SK-N-SH (cell line): ENCODE measurements at regions not wholly inside any gene's neighbourhood (a gene's known extent, or its start where the extent isn't known, plus 50 kb on each side); places are given as distances from the start of the nearest gene placed in this dataset.

Experiments used
- CTCF ChIA-PET: fragments of 300-600, 350-600 bp; formaldehyde crosslinking; extraction: SDS; loops from one replicate; lab custom pipeline; 2021; lab: Yijun Ruan, JAX
- POLR2A ChIA-PET: fragments of 350-600 bp; sonication (Branson Sonifier 250); formaldehyde crosslinking; extraction: SDS; loops from one replicate; lab custom pipeline; 2020; ENCODE audit warnings: antibody characterized with exemption, inconsistent platforms; lab: Yijun Ruan, JAX
- DNase-seq: peaks from one replicate; pipeline ENCODE4 v3.0.0; 2012
- H2AFZ ChIP-seq: fragments of 200-600 bp; sonication (generic); 2 replicates; pipeline ENCODE4 v1.8.1; 2016; ENCODE audit warnings: antibody characterized with exemption, mild to moderate bottlenecking, low read depth
- H3F3A ChIP-seq: fragments of 200-600 bp; sonication (generic); replicated peaks from 2 replicates; pipeline ENCODE3; 2016; ENCODE audit warnings: antibody characterized with exemption, mild to moderate bottlenecking; ENCODE audit not compliant: insufficient read depth
- H3K27ac ChIP-seq, 2 experiments: fragments of 200-500 bp in 1 of 2; fragments of 200-600 bp in 1 of 2; sonication (Bioruptor generic) in 1 of 2; sonication (generic), shearing (Covaris generic) in 1 of 2; 2 replicates each; pipeline versions ENCODE4 v1.5.1 to v1.6.1; 2014 to 2016; ENCODE audit warnings: low read depth in 2 of 2, inconsistent platforms in 1 of 2, low read length in 1 of 2, mild to moderate bottlenecking in 1 of 2, mixed read lengths in 1 of 2
- H3K27me3 ChIP-seq: fragments of 200-600 bp; sonication (generic), shearing (Covaris generic); 2 replicates; pipeline ENCODE4 v1.6.1; 2016; ENCODE audit warnings: mixed run types; ENCODE audit not compliant: insufficient read depth
- H3K36me3 ChIP-seq, 2 experiments: fragments of 200-500 bp in 1 of 2; fragments of 200-600 bp in 1 of 2; sonication (Bioruptor generic) in 1 of 2; sonication (generic) in 1 of 2; replicated peaks in 1 of 2; 2 replicates each; pipeline versions ENCODE3 to v1.5.1; 2014 to 2016; ENCODE audit warnings: low read length in 1 of 2, mild to moderate bottlenecking in 1 of 2; ENCODE audit not compliant: insufficient read depth in 2 of 2, control insufficient read depth in 1 of 2
- H3K4me1 ChIP-seq, 2 experiments: fragments of 200-500 bp in 1 of 2; fragments of 200-600 bp in 1 of 2; sonication (Bioruptor generic) in 1 of 2; sonication (generic), shearing (Covaris generic) in 1 of 2; 2 replicates each; pipeline versions ENCODE4 v1.5.1 to v1.6.1; 2014 to 2016; ENCODE audit warnings: low read depth in 1 of 2, low read length in 1 of 2, mixed run types in 1 of 2; ENCODE audit not compliant: insufficient read depth in 2 of 2, control insufficient read depth in 1 of 2
- H3K4me2 ChIP-seq: fragments of 200-600 bp; sonication (generic), shearing (Covaris generic); 2 replicates; pipeline ENCODE4 v1.6.1; 2017; ENCODE audit warnings: mixed run types
- H3K4me3 ChIP-seq, 2 experiments: fragments of 200-500 bp in 1 of 2; fragments of 200-600 bp in 1 of 2; sonication (Bioruptor generic) in 1 of 2; sonication (generic), shearing (Covaris generic) in 1 of 2; 2 replicates each; pipeline versions ENCODE4 v1.5.1 to v1.8.1; 2014 to 2016; ENCODE audit warnings: low read depth in 2 of 2, inconsistent platforms in 1 of 2, low read length in 1 of 2, mild to moderate bottlenecking in 1 of 2, mixed read lengths in 1 of 2, moderate library complexity in 1 of 2
- H3K79me2 ChIP-seq: fragments of 200-600 bp; sonication (generic); 2 replicates; pipeline ENCODE4 v1.8.1; 2017; ENCODE audit warnings: mild to moderate bottlenecking; ENCODE audit not compliant: insufficient read depth
- H3K9ac ChIP-seq: fragments of 200-600 bp; sonication (generic); 2 replicates; pipeline ENCODE4 v1.6.1; 2017; ENCODE audit warnings: mixed run types
- H3K9me2 ChIP-seq: fragments of 200-600 bp; sonication (generic); 2 replicates; pipeline ENCODE4 v1.6.1; 2017; ENCODE audit warnings: mixed run types
- H3K9me3 ChIP-seq: fragments of 200-600 bp; sonication (generic); 2 replicates; pipeline ENCODE4 v1.6.1; 2017; ENCODE audit warnings: mixed run types, mild to moderate bottlenecking, moderate library complexity
- H4K20me1 ChIP-seq: fragments of 200-600 bp; sonication (generic); 2 replicates; pipeline ENCODE4 v1.6.1; 2017; ENCODE audit warnings: mild to moderate bottlenecking, mixed run types; ENCODE audit not compliant: insufficient read depth
- EP300 ChIP-seq, 2 experiments: IDR thresholded peaks; 2 replicates each; pipeline versions ENCODE4 v1.4.0 to v1.6.1; 2012; ENCODE audit warnings: borderline replicate concordance in 1 of 2, low read depth in 1 of 2, low read length in 1 of 2
- EZH2phosphoT487 ChIP-seq: fragments of 200-600 bp; sonication (generic); IDR thresholded peaks from 2 replicates; pipeline ENCODE4 v1.6.1; 2017; ENCODE audit warnings: low read depth, mixed run types, mild to moderate bottlenecking, antibody characterized with exemption, moderate library complexity, borderline replicate concordance
- FOSL2 ChIP-seq: IDR thresholded peaks from 2 replicates; pipeline ENCODE4 v1.4.0; 2012; ENCODE audit warnings: low read depth, mild to moderate bottlenecking, moderate library complexity, borderline replicate concordance
- MXI1 ChIP-seq: IDR thresholded peaks from 2 replicates; pipeline ENCODE4 v1.6.1; 2012; ENCODE audit warnings: mild to moderate bottlenecking, low read depth, low read length, improper control_type of control experiment
- POLR2AphosphoS5 ChIP-seq: IDR thresholded peaks from 2 replicates; pipeline ENCODE4 v1.6.1; 2012; ENCODE audit warnings: low read depth, low read length
- RAD21 ChIP-seq: IDR thresholded peaks from 2 replicates; pipeline ENCODE4 v1.6.1; 2012; ENCODE audit warnings: mild to moderate bottlenecking, low read length
- REST ChIP-seq: IDR thresholded peaks from 2 replicates; pipeline ENCODE4 v1.6.1; 2012; ENCODE audit warnings: mild to moderate bottlenecking, low read depth, low read length, moderate library complexity
- RFX5 ChIP-seq: IDR thresholded peaks from 2 replicates; pipeline ENCODE4 v1.6.1; 2012; ENCODE audit warnings: mild to moderate bottlenecking, improper control_type of control experiment, low read length
- SMC3 ChIP-seq: IDR thresholded peaks from 2 replicates; pipeline ENCODE4 v1.6.1; 2012; ENCODE audit warnings: low read depth, low read length, improper control_type of control experiment
- TAF1 ChIP-seq: IDR thresholded peaks from 2 replicates; pipeline ENCODE4 v1.6.1; 2012; ENCODE audit warnings: low read depth, mild to moderate bottlenecking, low read length, moderate library complexity, borderline replicate concordance
- TEAD4 ChIP-seq: IDR thresholded peaks from 2 replicates; pipeline ENCODE4 v1.4.0; 2012; ENCODE audit warnings: mild to moderate bottlenecking, borderline replicate concordance; ENCODE audit not compliant: insufficient read depth
- USF1 ChIP-seq: IDR thresholded peaks from 2 replicates; pipeline ENCODE4 v1.4.0; 2012; ENCODE audit warnings: low read depth, borderline replicate concordance
- USF2 ChIP-seq: fragments of 150-350 bp; IDR thresholded peaks from 2 replicates; pipeline ENCODE4 v1.6.1; 2017; ENCODE audit warnings: antibody characterized with exemption, low read length, low read depth, borderline replicate concordance
- ZBTB33 ChIP-seq: IDR thresholded peaks from 2 replicates; pipeline ENCODE4 v1.4.0; 2012; ENCODE audit warnings: low read depth, borderline replicate concordance
- WGBS: methylation state at CpG from one replicate; pipeline ENCODE4 v1.1.6; 2017; ENCODE audit warnings: low lambda C conversion rate; 5-methylcytosine and 5-hydroxymethylcytosine counted together

GRCh38 chr18:75546964-75547363, 119.5 kb upstream of the SMIM21 start:
- Histone ChIP-seq H3K4me2 (no peak overlapping the region), H4K20me1 (no peaks in the 10 kb centered on the region), H3K9me2 (no peaks in the 10 kb centered on the region), H3K4me3 (no peak overlapping the region), H3K9ac (no peak overlapping the region), H3K27me3 (no peaks in the 10 kb centered on the region), H3K4me1 (no peaks in the 10 kb centered on the region; a peak in 1 of 4 replicates), H3K36me3 (no peaks in the 10 kb centered on the region), H3F3A (no peaks in the 10 kb centered on the region), H2AFZ (no peak overlapping the region), H3K79me2 (no peaks in the 10 kb centered on the region), H3K27ac (no peak overlapping the region), H3K9me3 (no peaks in the 10 kb centered on the region)
- no peak for DNase-seq
- ChIA-PET POLR2A (no interaction called here), CTCF (interaction anchor here (1.1 kb wide), 2 partner anchors 9 to 12 kb away, joined by 5 to 6 read pairs; no protein-coding TSS in a partner anchor)
- no peak for TF ChIP-seq ZBTB33
- TF ChIP-seq REST, result no peak
- TF ChIP-seq MXI1, result no peak
- TF ChIP-seq SMC3, result no peak
- TF ChIP-seq RFX5, result no peak
- TF ChIP-seq POLR2AphosphoS5, result no peak
- no peak for TF ChIP-seq RAD21
- 47% methylated on average over 7 of the region's 7 CpGs for WGBS

GRCh38 chr18:75545189-75545588, 117.7 kb upstream of the SMIM21 start:
- 84% methylated on average over 6 of the region's 6 CpGs for WGBS
- Histone ChIP-seq H3K36me3 (no peaks in the 10 kb centered on the region), H3K9me2 (no peaks in the 10 kb centered on the region), H3F3A (no peaks in the 10 kb centered on the region), H3K27ac (no peak overlapping the region), H3K9me3 (no peaks in the 10 kb centered on the region), H2AFZ (no peak overlapping the region), H3K4me1 (no peaks in the 10 kb centered on the region; a peak in 1 of 4 replicates), H3K4me3 (no peak overlapping the region), H3K79me2 (no peaks in the 10 kb centered on the region), H3K9ac (no peak overlapping the region), H3K27me3 (no peaks in the 10 kb centered on the region), H3K4me2 (no peak overlapping the region), H4K20me1 (no peaks in the 10 kb centered on the region)
- ChIA-PET POLR2A (no interaction called here), CTCF (interaction anchor here (0.6 kb wide), 1 partner anchor 24 kb away, joined by 3 read pairs; no protein-coding TSS in a partner anchor)
- TF ChIP-seq TEAD4 (no peak), EP300 (IDR thresholded peaks at IDR 0.05; ENCODE audit: borderline replicate concordance in 1 of 2, low read depth in 1 of 2, low read length in 1 of 2) (no peak), POLR2AphosphoS5 (no peak), EZH2phosphoT487 (no peak), USF2 (no peak), TAF1 (no peak), USF1 (no peak), FOSL2 (no peak)
- DNase-seq, result no peak
